HG02884 (cell line): ENCODE measurements at regions not wholly inside any gene's neighbourhood (a gene's known extent, or its start where the extent isn't known, plus 50 kb on each side); places are given as distances from the start of the nearest gene placed in this dataset.
"Not testable (repeated sequence)": the region's sequence is repeated elsewhere in the genome, so short reads cannot be mapped to it uniquely, and the experiment has no call there.

ENCODE experiments used
- ATAC-seq: cut with Tn5 transposase; IDR thresholded peaks from one replicate; pipeline ENCODE4 v1.9.1; 2021; ENCODE audit warnings: mild to moderate bottlenecking, moderate library complexity; ENCODE audit not compliant: unreplicated experiment

GRCh38 chr9:33690143-33690933 is 105.0 kb upstream of the PRSS3 start:
- no peak for ATAC-seq

- ATAC-seq, result no peak
These were observed 100.1 kb upstream of the PRSS3 start for GRCh38 chr9:33695299-33695698.

GRCh38 chr9:33695856-33696255 is 99.5 kb upstream of the PRSS3 start:
- no peak for ATAC-seq

GRCh38 chr9:33697171-33697570 is 98.2 kb upstream of the PRSS3 start:
- no peak for ATAC-seq

- no peak for ATAC-seq
These were observed 97.1 kb upstream of the PRSS3 start for GRCh38 chr9:33698267-33698666.

- ATAC-seq, result not testable (repeated sequence)
These were observed 94.4 kb upstream of the PRSS3 start for GRCh38 chr9:33700940-33701339.

GRCh38 chr9:33703430-33704102 is 91.8 kb upstream of the PRSS3 start:
- ATAC-seq, result no peak

- not testable (repeated sequence) for ATAC-seq
These were observed 89.9 kb upstream of the PRSS3 start for GRCh38 chr9:33705440-33705839.

GRCh38 chr9:33708441-33708840 is 86.9 kb upstream of the PRSS3 start:
- no peak for ATAC-seq

- ATAC-seq, result no peak
These were observed 86.1 kb upstream of the PRSS3 start for GRCh38 chr9:33709269-33709668.

GRCh38 chr9:33711418-33711817 is 83.9 kb upstream of the PRSS3 start:
- not testable (repeated sequence) for ATAC-seq

- no peak for ATAC-seq
These were observed 80.4 kb upstream of the PRSS3 start for GRCh38 chr9:33714989-33715388.

- ATAC-seq, result no peak
These were observed 76.4 kb upstream of the PRSS3 start for GRCh38 chr9:33718987-33719386.

- no peak for ATAC-seq
These were observed 75.6 kb upstream of the PRSS3 start for GRCh38 chr9:33719581-33720374.

GRCh38 chr9:33721674-33722358 is 73.5 kb upstream of the PRSS3 start:
- no peak for ATAC-seq

GRCh38 chr9:33722359-33722675 is 73.0 kb upstream of the PRSS3 start:
- ATAC-seq, result no peak

GRCh38 chr9:33728613-33729012 is 66.7 kb upstream of the PRSS3 start:
- ATAC-seq, result no peak

- ATAC-seq, result no peak
These were observed 64.2 kb upstream of the PRSS3 start for GRCh38 chr9:33731142-33731541.

- no peak for ATAC-seq
These were observed 63.7 kb upstream of the PRSS3 start for GRCh38 chr9:33731625-33732024.

- ATAC-seq, result not testable (repeated sequence)
These were observed 61.0 kb upstream of the PRSS3 start for GRCh38 chr9:33734247-33734940.
